ENCODE measurements at regions not wholly inside any gene's neighbourhood (a gene's known extent, or its start where the extent isn't known, plus 50 kb on each side); places are given as distances from the start of the nearest gene placed in this dataset.

DNA sequence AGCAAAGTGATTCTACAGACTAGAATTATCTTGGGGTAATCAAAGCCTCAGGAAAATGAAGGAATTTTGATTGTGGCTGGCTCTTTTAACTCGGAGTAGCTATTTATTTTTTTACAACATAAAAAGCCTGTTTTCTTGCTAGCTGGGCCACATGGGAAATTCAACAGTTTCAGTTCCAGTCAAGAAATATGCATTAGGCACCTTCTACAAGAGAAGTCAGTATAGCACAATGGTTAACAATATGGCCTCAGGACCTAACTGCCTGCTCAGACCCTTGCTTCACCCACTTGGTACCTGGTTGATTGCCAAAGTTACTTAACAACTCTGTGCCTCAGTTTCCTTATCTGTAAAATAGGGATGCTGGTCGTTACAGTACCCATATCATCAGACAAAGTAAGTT lies 586.2 kb downstream of the ZNF608 start:
- TF ChIP-seq, protein P1, sequence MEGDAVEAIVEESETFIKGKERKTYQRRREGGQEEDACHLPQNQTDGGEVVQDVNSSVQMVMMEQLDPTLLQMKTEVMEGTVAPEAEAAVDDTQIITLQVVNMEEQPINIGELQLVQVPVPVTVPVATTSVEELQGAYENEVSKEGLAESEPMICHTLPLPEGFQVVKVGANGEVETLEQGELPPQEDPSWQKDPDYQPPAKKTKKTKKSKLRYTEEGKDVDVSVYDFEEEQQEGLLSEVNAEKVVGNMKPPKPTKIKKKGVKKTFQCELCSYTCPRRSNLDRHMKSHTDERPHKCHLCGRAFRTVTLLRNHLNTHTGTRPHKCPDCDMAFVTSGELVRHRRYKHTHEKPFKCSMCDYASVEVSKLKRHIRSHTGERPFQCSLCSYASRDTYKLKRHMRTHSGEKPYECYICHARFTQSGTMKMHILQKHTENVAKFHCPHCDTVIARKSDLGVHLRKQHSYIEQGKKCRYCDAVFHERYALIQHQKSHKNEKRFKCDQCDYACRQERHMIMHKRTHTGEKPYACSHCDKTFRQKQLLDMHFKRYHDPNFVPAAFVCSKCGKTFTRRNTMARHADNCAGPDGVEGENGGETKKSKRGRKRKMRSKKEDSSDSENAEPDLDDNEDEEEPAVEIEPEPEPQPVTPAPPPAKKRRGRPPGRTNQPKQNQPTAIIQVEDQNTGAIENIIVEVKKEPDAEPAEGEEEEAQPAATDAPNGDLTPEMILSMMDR (optimal IDR thresholded peaks at IDR 0.05 in 1 of 3, IDR thresholded peaks at IDR 0.05 in 1 of 3, conservative IDR thresholded peaks at IDR 0.05 in 1 of 3; ENCODE audit: extremely low read depth in 1 of 3, insufficient read depth in 2 of 3, low read length in 3 of 3): no peak
- no peak for TF ChIP-seq EZH2 (IDR thresholded peaks at IDR 0.05; ENCODE audit: low read length)

All from keratinocyte (primary cell).